Endothelial cell of umbilical vein (primary cell): ENCODE measurements at regions not wholly inside any gene's neighbourhood (a gene's known extent, or its start where the extent isn't known, plus 50 kb on each side); places are given as distances from the start of the nearest gene placed in this dataset.
A peak's percentile ranks its signal among the peaks of the same experiment; 100 is the strongest.

ENCODE experiments used
- BruUV-seq: library from RNA; stranded (reverse); fragments of 400-500 nt; replicated peaks from 2 replicates; lab custom pipeline; 2021; lab: Mats Ljungman, UMichigan
- CTCF ChIA-PET: fragments of 300-600, 350-600 bp; sonication (Branson Sonifier 250); formaldehyde crosslinking; loops from one replicate; lab custom pipeline; 2021; ENCODE audit warnings: antibody characterized with exemption, inconsistent platforms; lab: Charles Lee
- POLR2A ChIA-PET: fragments of 300-600, 350-600 bp; sonication (Branson Sonifier 250); formaldehyde crosslinking; loops from one replicate; lab custom pipeline; 2021; ENCODE audit warnings: antibody characterized with exemption, inconsistent platforms; lab: Charles Lee
- DNase-seq: peaks from one replicate; pipeline ENCODE4 v3.0.0-alpha.2; 2011; ENCODE audit warnings: low read depth, low spot score
- FAIRE-seq: peaks from 2 replicates; lab custom pipeline; 2011; peaks lifted over from hg19 to GRCh38; lab: Jason Lieb, UNC
- H2AFZ ChIP-seq: 2 replicates; pipeline ENCODE4 v1.6.0; 2012; ENCODE audit warnings: low read depth, low read length, control low read depth, inconsistent platforms
- H3K27ac ChIP-seq: 2 replicates; pipeline ENCODE4 v1.5.1; 2011; ENCODE audit warnings: low read depth, mild to moderate bottlenecking, control low read depth, low read length, moderate library complexity; ENCODE audit not compliant: insufficient read depth
- H3K27me3 ChIP-seq, 2 experiments: 2 replicates each; pipeline versions ENCODE4 v1.6.0 to v1.6.1; 2011; ENCODE audit warnings: low read length in 2 of 2, mixed read lengths in 1 of 2; ENCODE audit not compliant: control insufficient read depth in 2 of 2, insufficient read depth in 2 of 2
- H3K36me3 ChIP-seq, 2 experiments: 2 replicates in 1 of 2; 3 replicates in 1 of 2; pipeline ENCODE4 v1.5.1; 2011; ENCODE audit warnings: low read length in 2 of 2, mild to moderate bottlenecking in 1 of 2, moderate library complexity in 1 of 2; ENCODE audit not compliant: control insufficient read depth in 2 of 2, insufficient read depth in 2 of 2; ENCODE audit errors: extremely low read depth in 1 of 2
- H3K4me1 ChIP-seq: 3 replicates; pipeline ENCODE4 v1.5.1; 2011; ENCODE audit warnings: mild to moderate bottlenecking, low read length; ENCODE audit not compliant: control insufficient read depth, insufficient read depth; ENCODE audit errors: extremely low read depth
- H3K4me2 ChIP-seq: 2 replicates; pipeline ENCODE4 v1.6.1; 2011; ENCODE audit warnings: low read length, control low read depth, mixed read lengths; ENCODE audit not compliant: insufficient read depth
- H3K4me3 ChIP-seq, 3 experiments: fragments of 200-600 bp in 1 of 3; sonication (generic), shearing (Covaris generic) in 1 of 3; replicated peaks in 1 of 3; 2 replicates each; pipeline ENCODE4 v1.5.1; 2011 to 2016; ENCODE audit warnings: control low read depth in 3 of 3, low read length in 3 of 3, mild to moderate bottlenecking in 2 of 3, inconsistent platforms in 1 of 3, low read depth in 1 of 3, moderate library complexity in 1 of 3; ENCODE audit not compliant: insufficient read depth in 1 of 3
- H3K79me2 ChIP-seq: 2 replicates; pipeline ENCODE4 v1.6.0; 2012; ENCODE audit warnings: low read length, inconsistent platforms; ENCODE audit not compliant: control insufficient read depth, insufficient read depth
- H3K9ac ChIP-seq: replicated peaks from 2 replicates; pipeline ENCODE3; 2011; ENCODE audit warnings: low read length, control low read depth; ENCODE audit not compliant: insufficient read depth; ENCODE audit errors: extremely low read depth
- H3K9me1 ChIP-seq: replicated peaks from 3 replicates; pipeline ENCODE4 v1.6.0; 2011; ENCODE audit warnings: mild to moderate bottlenecking, low read length; ENCODE audit not compliant: control insufficient read depth, insufficient read depth; ENCODE audit errors: extremely low read depth
- H3K9me3 ChIP-seq: replicated peaks from 2 replicates; pipeline ENCODE4 v1.5.1; 2012; ENCODE audit warnings: low read length, inconsistent platforms; ENCODE audit not compliant: control insufficient read depth, insufficient read depth
- H4K20me1 ChIP-seq: replicated peaks from 2 replicates; pipeline ENCODE3; 2011; ENCODE audit warnings: mild to moderate bottlenecking, low read length; ENCODE audit not compliant: control insufficient read depth, insufficient read depth; ENCODE audit errors: extremely low read depth
- CTCF ChIP-seq, 2 donors: IDR thresholded peaks; 1 replicate in 1 of 2; 2 replicates in 1 of 2; pipeline ENCODE4 v1.5.1; 2011; ENCODE audit warnings: low read length in 2 of 2, mild to moderate bottlenecking in 2 of 2, moderate library complexity in 2 of 2, control low read depth in 1 of 2, inconsistent platforms in 1 of 2, low read depth in 1 of 2; ENCODE audit not compliant: insufficient read depth in 1 of 2; ENCODE audit errors: extremely low read depth in 1 of 2
- EZH2 ChIP-seq: IDR thresholded peaks from 2 replicates; pipeline ENCODE4 v1.6.1; 2012; ENCODE audit warnings: borderline replicate concordance, low read depth, mild to moderate bottlenecking, moderate library complexity, low read length, inconsistent platforms; ENCODE audit not compliant: severe bottlenecking
- FOS ChIP-seq: IDR thresholded peaks from 2 replicates; pipeline ENCODE4 v1.6.1; 2011; ENCODE audit warnings: mild to moderate bottlenecking, low read length, moderate library complexity, borderline replicate concordance; ENCODE audit not compliant: insufficient read depth
- GATA2 ChIP-seq: IDR thresholded peaks from 2 replicates; pipeline ENCODE4 v1.7.0; 2011; ENCODE audit warnings: low read depth, mild to moderate bottlenecking, moderate library complexity, mixed read lengths, low read length; ENCODE audit not compliant: insufficient read length, insufficient read depth
- MYC ChIP-seq: IDR thresholded peaks from one replicate; pipeline ENCODE4 v1.6.1; 2011; ENCODE audit warnings: mild to moderate bottlenecking, low read depth, low read length
- POLR2A ChIP-seq: IDR thresholded peaks from 2 replicates; pipeline ENCODE4 v1.6.1; 2012; ENCODE audit warnings: low read depth, mild to moderate bottlenecking, control low read depth, low read length
- POLR2AphosphoS5 ChIP-seq: IDR thresholded peaks from 2 replicates; pipeline ENCODE4 v1.6.1; 2012; ENCODE audit warnings: low read depth, mild to moderate bottlenecking, control low read depth, low read length, moderate library complexity; ENCODE audit not compliant: insufficient read depth
- dilution Hi-C: fragments of 300-500 bp; cut with MboI; formaldehyde crosslinking; loops from one replicate; pipeline ENCODE4 v1.15.0; 2019; ENCODE audit warnings: low sequenced_read_pairs; ENCODE audit not compliant: extremely low pct_ligation_motif_present
- intact Hi-C: fragments of 100-400 bp; cut with micrococcal nuclease; formaldehyde crosslinking; loops from one replicate; pipeline ENCODE4 v1.10.0; 2022
- TF ChIP-seq, protein P1 (sequence below): IDR thresholded peaks from 2 replicates; pipeline ENCODE4 v1.6.1; 2011; ENCODE audit not compliant: insufficient read depth, insufficient read length

DNA sequence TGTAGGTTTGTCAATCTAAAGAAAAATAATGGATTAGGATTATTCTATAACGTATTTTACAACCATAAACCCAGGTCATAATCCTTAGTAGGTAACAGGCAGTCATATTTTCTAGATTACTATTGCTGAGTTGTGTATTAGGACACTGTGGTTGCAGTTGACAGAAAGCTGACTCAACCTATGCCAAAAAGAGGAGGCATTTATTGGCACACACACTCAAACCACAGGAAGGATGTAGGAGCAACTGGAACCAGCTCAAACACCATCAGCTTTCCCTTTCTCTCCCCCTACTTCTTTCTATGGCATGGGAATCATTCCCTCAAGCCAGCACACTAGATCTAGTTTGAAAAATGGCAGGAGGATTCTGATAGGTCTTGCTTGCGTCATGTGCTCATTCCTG lies 136.4 kb upstream of the FAM9C start:
- intact Hi-C loops (no loop called here), dilution Hi-C loops (no loop called here)
- ChIA-PET POLR2A (no interaction called here), CTCF (interaction anchor here (0.8 kb wide), 1 partner anchor 28 kb away, joined by 3 read pairs; no protein-coding TSS in a partner anchor)
- no peaks in the 10 kb centered on the region for H3K9me3 ChIP-seq
- no TSS peak for BruUV-seq
- no peak overlapping the region for H2AFZ ChIP-seq
- no peaks in the 10 kb centered on the region for H3K27me3 ChIP-seq
- H3K9me1 ChIP-seq, result no peaks in the 10 kb centered on the region
- DNase-seq, result no peak
- H3K36me3 ChIP-seq, result no peaks in the 10 kb centered on the region
- H3K4me1 ChIP-seq, result peaks cover 6% of the 10 kb centered on the region
- no peaks in the 10 kb centered on the region for H3K79me2 ChIP-seq
- H3K4me3 ChIP-seq, result no peak overlapping the region
- no peak for TF ChIP-seq EZH2
- TF ChIP-seq, protein P1, sequence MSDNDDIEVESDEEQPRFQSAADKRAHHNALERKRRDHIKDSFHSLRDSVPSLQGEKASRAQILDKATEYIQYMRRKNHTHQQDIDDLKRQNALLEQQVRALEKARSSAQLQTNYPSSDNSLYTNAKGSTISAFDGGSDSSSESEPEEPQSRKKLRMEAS, result no peak
- peak; percentile 46 for TF ChIP-seq FOS
- TF ChIP-seq POLR2A, result no peak
- TF ChIP-seq GATA2, result peak; percentile 30
- TF ChIP-seq MYC, result no peak
- FAIRE-seq, result peak; percentile 49
- no peak overlapping the region for H3K4me2 ChIP-seq
- H3K27ac ChIP-seq, result no peak overlapping the region
- no peaks in the 10 kb centered on the region for H4K20me1 ChIP-seq
- H3K9ac ChIP-seq, result no peak overlapping the region

DNA sequence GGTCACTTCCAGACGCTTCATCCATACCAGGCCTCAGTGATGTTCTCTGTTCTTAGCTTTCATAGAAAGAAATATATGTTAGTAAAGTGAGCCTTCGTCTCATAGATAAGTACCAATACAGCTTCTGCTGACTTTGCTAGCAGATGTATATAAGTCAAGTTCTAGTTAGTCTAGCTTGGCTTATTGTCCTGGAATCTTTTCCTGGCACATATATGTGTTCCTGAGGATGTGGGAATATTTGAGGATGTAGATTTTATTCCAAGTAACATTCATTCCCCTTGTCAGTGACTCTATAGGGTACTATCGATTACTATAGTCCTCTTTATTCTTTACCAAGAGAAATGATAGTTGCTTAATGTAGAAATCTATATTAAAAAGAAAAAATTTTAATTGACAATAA lies 135.2 kb upstream of the FAM9C start:
- no peaks in the 10 kb centered on the region for H3K9me1 ChIP-seq
- H3K4me2 ChIP-seq, result no peak overlapping the region
- FAIRE-seq (no peak), DNase-seq (no peak)
- H2AFZ ChIP-seq, result no peak overlapping the region
- no peaks in the 10 kb centered on the region for H3K27me3 ChIP-seq
- dilution Hi-C loops (no loop called here), intact Hi-C loops (no loop called here)
- no peak overlapping the region for H3K9ac ChIP-seq
- peaks cover 6% of the 10 kb centered on the region for H3K4me1 ChIP-seq
- H3K27ac ChIP-seq, result no peak overlapping the region
- H3K79me2 ChIP-seq, result no peaks in the 10 kb centered on the region
- TF ChIP-seq, protein P1, result no peak
- TF ChIP-seq EZH2 (no peak), GATA2 (no peak), CTCF (IDR thresholded peaks at IDR 0.05; ENCODE audit: extremely low read depth in 1 of 2, insufficient read depth in 1 of 2, low read depth in 1 of 2, low read length in 2 of 2) (no peak), POLR2AphosphoS5 (no peak)
- ChIA-PET POLR2A (no interaction called here), CTCF (interaction anchor here (0.6 to 1.5 kb wide), 2 partner anchors 15 to 130 kb away, joined by 4 to 5 read pairs; no protein-coding TSS in a partner anchor)
- H3K9me3 ChIP-seq, result no peaks in the 10 kb centered on the region
- H4K20me1 ChIP-seq, result no peaks in the 10 kb centered on the region
- no peak overlapping the region for H3K4me3 ChIP-seq
- no TSS peak for BruUV-seq
- no peaks in the 10 kb centered on the region for H3K36me3 ChIP-seq
